Neural cell (in vitro differentiated cells): ENCODE measurements at regions not wholly inside any gene's neighbourhood (a gene's known extent, or its start where the extent isn't known, plus 50 kb on each side); places are given as distances from the start of the nearest gene placed in this dataset.

ENCODE experiments used
- H2AFZ ChIP-seq: fragments of 200-600, 300-800 bp; sonication (generic), shearing (Covaris generic); 2 replicates; pipeline ENCODE4 v1.6.0; 2014; ENCODE audit warnings: low read depth, mild to moderate bottlenecking, antibody characterized with exemption, low read length, moderate library complexity
- H3F3A ChIP-seq: fragments of 200-600 bp; shearing (Covaris generic); 2 replicates; pipeline ENCODE4 v1.6.1; 2016; ENCODE audit warnings: mild to moderate bottlenecking, moderate library complexity, mixed read lengths, antibody characterized with exemption, low read length; ENCODE audit not compliant: insufficient read depth, poor library complexity, severe bottlenecking
- H3K27ac ChIP-seq: fragments of 200-600, 300-800 bp; sonication (generic), shearing (Covaris generic); 2 replicates; pipeline ENCODE4 v1.5.1; 2014; ENCODE audit warnings: mild to moderate bottlenecking, low read length, moderate library complexity
- H3K27me3 ChIP-seq: fragments of 300-800, 200-600 bp; sonication (generic), shearing (Covaris generic); 2 replicates; pipeline ENCODE4 v1.6.0; 2014; ENCODE audit warnings: mild to moderate bottlenecking, low read depth, low read length, moderate library complexity; ENCODE audit not compliant: insufficient read depth
- H3K36me3 ChIP-seq: fragments of 300-800, 200-600 bp; sonication (generic), shearing (Covaris generic); 2 replicates; pipeline ENCODE4 v1.5.1; 2014; ENCODE audit warnings: mild to moderate bottlenecking, antibody characterized with exemption, low read length, moderate library complexity; ENCODE audit not compliant: insufficient read depth
- H3K4me2 ChIP-seq: fragments of 300-800, 200-600 bp; sonication (generic), shearing (Covaris generic); 2 replicates; pipeline ENCODE4 v1.6.0; 2014; ENCODE audit warnings: mild to moderate bottlenecking, low read length
- H3K4me3 ChIP-seq: fragments of 300-800, 200-600 bp; sonication (generic), shearing (Covaris generic); 2 replicates; pipeline ENCODE4 v1.5.1; 2014; ENCODE audit warnings: mild to moderate bottlenecking, low read length, moderate library complexity
- H3K79me2 ChIP-seq: fragments of 200-600 bp; shearing (Covaris generic); replicated peaks from 2 replicates; pipeline ENCODE4 v1.6.0; 2014; ENCODE audit warnings: mild to moderate bottlenecking, low read length, moderate library complexity; ENCODE audit not compliant: insufficient read depth
- H3K9ac ChIP-seq: fragments of 300-800, 200-600 bp; sonication (generic), shearing (Covaris generic); 2 replicates; pipeline ENCODE4 v1.6.1; 2016; ENCODE audit warnings: mild to moderate bottlenecking, low read length, mixed read lengths
- H3K9me2 ChIP-seq: fragments of 200-600 bp; shearing (Covaris generic); 2 replicates; pipeline ENCODE4 v1.6.1; 2016; ENCODE audit warnings: mild to moderate bottlenecking, low read length, mixed read lengths; ENCODE audit not compliant: insufficient read depth
- H3K9me3 ChIP-seq: fragments of 200-600, 300-800 bp; sonication (generic), shearing (Covaris generic); 2 replicates; pipeline ENCODE4 v1.6.1; 2016; ENCODE audit warnings: mild to moderate bottlenecking, mixed run types, low read length, moderate library complexity, mixed read lengths
- H4K20me1 ChIP-seq: fragments of 200-600 bp; shearing (Covaris generic); 2 replicates; pipeline ENCODE4 v1.6.1; 2016; ENCODE audit warnings: mild to moderate bottlenecking, mixed run types; ENCODE audit not compliant: insufficient read depth
- CTCF ChIP-seq: fragments of 450-650 bp; IDR thresholded peaks from 2 replicates; pipeline ENCODE4 v1.5.1; 2014; ENCODE audit warnings: antibody characterized with exemption, mild to moderate bottlenecking, moderate library complexity; ENCODE audit not compliant: poor library complexity, severe bottlenecking
- EP300 ChIP-seq: fragments of 450-650 bp; conservative IDR thresholded peaks from 2 replicates; pipeline ENCODE4 v1.6.1; 2014; ENCODE audit warnings: antibody characterized with exemption, mild to moderate bottlenecking, moderate library complexity; ENCODE audit not compliant: poor library complexity, severe bottlenecking
- EZH2 ChIP-seq: fragments of 200-600, 300-800 bp; shearing (Covaris generic), sonication (generic); IDR thresholded peaks from 2 replicates; pipeline ENCODE4 v1.6.1; 2014; ENCODE audit warnings: antibody characterized with exemption, low read length, borderline replicate concordance, mild to moderate bottlenecking; ENCODE audit not compliant: insufficient read depth, poor library complexity, severe bottlenecking
- MXI1 ChIP-seq: fragments of 450-650 bp; conservative IDR thresholded peaks from 2 replicates; pipeline ENCODE4 v1.6.1; 2014; ENCODE audit warnings: antibody characterized with exemption, mild to moderate bottlenecking; ENCODE audit not compliant: poor library complexity, severe bottlenecking
- POLR2AphosphoS5 ChIP-seq: IDR thresholded peaks from 2 replicates; pipeline ENCODE4 v1.6.1; 2012
- RAD21 ChIP-seq: fragments of 450-650 bp; conservative IDR thresholded peaks from 2 replicates; pipeline ENCODE4 v1.6.1; 2014; ENCODE audit warnings: antibody characterized with exemption, mild to moderate bottlenecking, moderate library complexity
- SMC3 ChIP-seq: fragments of 450-650 bp; conservative IDR thresholded peaks from 2 replicates; pipeline ENCODE4 v1.6.1; 2014; ENCODE audit warnings: antibody characterized with exemption, mild to moderate bottlenecking, moderate library complexity; ENCODE audit not compliant: poor library complexity
- TAF1 ChIP-seq: IDR thresholded peaks from 2 replicates; pipeline ENCODE4 v1.6.1; 2012; ENCODE audit warnings: low read depth
- TF ChIP-seq, protein P1 (sequence below): IDR thresholded peaks from 2 replicates; pipeline ENCODE4 v1.6.1; 2012; ENCODE audit warnings: borderline replicate concordance

DNA sequence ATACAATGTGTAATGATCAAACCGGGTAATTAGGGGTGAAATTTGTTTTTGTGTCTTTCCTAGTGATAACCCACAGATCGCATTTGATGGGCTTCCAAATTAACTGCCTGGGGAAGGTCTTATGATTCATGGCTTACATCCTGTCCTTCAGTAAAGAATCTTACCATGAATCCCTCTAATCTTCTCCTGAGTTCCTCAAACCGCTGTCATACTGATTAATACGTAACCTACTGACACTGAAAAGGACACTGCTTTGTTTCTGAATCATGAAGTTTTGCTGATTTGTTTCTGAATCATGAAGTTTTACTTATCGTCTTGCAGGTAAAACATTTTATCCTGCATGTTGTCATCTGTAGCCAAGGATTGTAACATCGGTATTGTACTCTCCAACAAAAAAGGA lies 52.0 kb upstream of the CRY1 start:
- H2AFZ ChIP-seq = no peak overlapping the region
- H3K9ac ChIP-seq = no peak overlapping the region
- no peaks in the 10 kb centered on the region for H3K9me2 ChIP-seq
- H3K4me3 ChIP-seq = no peak overlapping the region
- no peaks in the 10 kb centered on the region for H3K79me2 ChIP-seq
- TF ChIP-seq TAF1 (no peak), EP300 (no peak), SMC3 (no peak)
- no peaks in the 10 kb centered on the region for H3F3A ChIP-seq
- H3K4me2 ChIP-seq = no peak overlapping the region
- no peaks in the 10 kb centered on the region for H3K36me3 ChIP-seq
- no peak overlapping the region for H3K27ac ChIP-seq
- H4K20me1 ChIP-seq = no peaks in the 10 kb centered on the region
- no peaks in the 10 kb centered on the region for H3K27me3 ChIP-seq
- no peaks in the 10 kb centered on the region for H3K9me3 ChIP-seq

DNA sequence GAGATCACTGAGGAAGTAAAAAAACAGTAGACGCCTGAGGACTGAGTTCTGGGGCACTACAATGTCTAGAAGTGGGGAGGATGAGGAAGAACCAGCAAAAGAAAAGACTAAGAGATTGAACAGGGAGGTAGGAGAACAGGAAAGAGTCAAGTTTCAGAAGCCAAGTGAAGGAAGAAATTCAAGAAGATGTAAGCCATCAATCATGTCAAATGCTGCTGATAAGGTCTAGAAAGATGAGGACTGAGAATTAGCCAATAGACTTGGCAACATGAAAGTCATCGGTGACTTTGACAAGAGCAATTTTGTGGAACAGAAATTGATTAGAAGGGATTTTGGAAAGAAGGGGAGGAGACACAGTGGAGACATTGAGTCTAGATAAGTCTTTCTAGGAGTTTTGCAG lies 54.8 kb upstream of the CRY1 start:
- H3K9me3 ChIP-seq = no peaks in the 10 kb centered on the region
- H2AFZ ChIP-seq = no peak overlapping the region

GRCh38 chr12:107152315-107152714 lies 59.0 kb upstream of the CRY1 start:
- TF ChIP-seq TAF1 = no peak
- TF ChIP-seq, protein P1, sequence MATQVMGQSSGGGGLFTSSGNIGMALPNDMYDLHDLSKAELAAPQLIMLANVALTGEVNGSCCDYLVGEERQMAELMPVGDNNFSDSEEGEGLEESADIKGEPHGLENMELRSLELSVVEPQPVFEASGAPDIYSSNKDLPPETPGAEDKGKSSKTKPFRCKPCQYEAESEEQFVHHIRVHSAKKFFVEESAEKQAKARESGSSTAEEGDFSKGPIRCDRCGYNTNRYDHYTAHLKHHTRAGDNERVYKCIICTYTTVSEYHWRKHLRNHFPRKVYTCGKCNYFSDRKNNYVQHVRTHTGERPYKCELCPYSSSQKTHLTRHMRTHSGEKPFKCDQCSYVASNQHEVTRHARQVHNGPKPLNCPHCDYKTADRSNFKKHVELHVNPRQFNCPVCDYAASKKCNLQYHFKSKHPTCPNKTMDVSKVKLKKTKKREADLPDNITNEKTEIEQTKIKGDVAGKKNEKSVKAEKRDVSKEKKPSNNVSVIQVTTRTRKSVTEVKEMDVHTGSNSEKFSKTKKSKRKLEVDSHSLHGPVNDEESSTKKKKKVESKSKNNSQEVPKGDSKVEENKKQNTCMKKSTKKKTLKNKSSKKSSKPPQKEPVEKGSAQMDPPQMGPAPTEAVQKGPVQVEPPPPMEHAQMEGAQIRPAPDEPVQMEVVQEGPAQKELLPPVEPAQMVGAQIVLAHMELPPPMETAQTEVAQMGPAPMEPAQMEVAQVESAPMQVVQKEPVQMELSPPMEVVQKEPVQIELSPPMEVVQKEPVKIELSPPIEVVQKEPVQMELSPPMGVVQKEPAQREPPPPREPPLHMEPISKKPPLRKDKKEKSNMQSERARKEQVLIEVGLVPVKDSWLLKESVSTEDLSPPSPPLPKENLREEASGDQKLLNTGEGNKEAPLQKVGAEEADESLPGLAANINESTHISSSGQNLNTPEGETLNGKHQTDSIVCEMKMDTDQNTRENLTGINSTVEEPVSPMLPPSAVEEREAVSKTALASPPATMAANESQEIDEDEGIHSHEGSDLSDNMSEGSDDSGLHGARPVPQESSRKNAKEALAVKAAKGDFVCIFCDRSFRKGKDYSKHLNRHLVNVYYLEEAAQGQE = no peak
- TF ChIP-seq SMC3 = no peak
- no peak for TF ChIP-seq RAD21
- no peak for TF ChIP-seq MXI1
- TF ChIP-seq EZH2 = no peak
- no peak for TF ChIP-seq EP300
- no peak for TF ChIP-seq POLR2AphosphoS5
- no peak for TF ChIP-seq CTCF
- Histone ChIP-seq H3K36me3 (no peaks in the 10 kb centered on the region), H3K9ac (no peak overlapping the region), H2AFZ (no peak overlapping the region), H3K4me2 (no peak overlapping the region), H3K27me3 (no peaks in the 10 kb centered on the region), H4K20me1 (no peaks in the 10 kb centered on the region), H3K27ac (no peak overlapping the region), H3K9me3 (no peaks in the 10 kb centered on the region), H3K79me2 (no peaks in the 10 kb centered on the region), H3K4me3 (no peak overlapping the region), H3F3A (no peaks in the 10 kb centered on the region), H3K9me2 (no peaks in the 10 kb centered on the region)

More for the DNA sequence above, 54.8 kb upstream of the CRY1 start:
- H3K36me3 ChIP-seq = no peaks in the 10 kb centered on the region
- H3K4me2 ChIP-seq = no peak overlapping the region
- TF ChIP-seq CTCF (no peak), TAF1 (no peak), SMC3 (no peak), POLR2AphosphoS5 (no peak), EZH2 (no peak), RAD21 (no peak), EP300 (no peak), MXI1 (no peak)
- no peaks in the 10 kb centered on the region for H3K9me2 ChIP-seq
- H3K79me2 ChIP-seq = no peaks in the 10 kb centered on the region
- no peaks in the 10 kb centered on the region for H4K20me1 ChIP-seq
- H3K9ac ChIP-seq = no peak overlapping the region
- H3K27ac ChIP-seq = no peak overlapping the region
- H3K4me3 ChIP-seq = no peak overlapping the region
- no peaks in the 10 kb centered on the region for H3K27me3 ChIP-seq
- no peaks in the 10 kb centered on the region for H3F3A ChIP-seq
